HuH-7.5 (cell line): ENCODE measurements at regions not wholly inside any gene's neighbourhood (a gene's known extent, or its start where the extent isn't known, plus 50 kb on each side); places are given as distances from the start of the nearest gene placed in this dataset.
"Not testable (repeated sequence)": the region's sequence is repeated elsewhere in the genome, so short reads cannot be mapped to it uniquely, and the experiment has no call there.

Experiments used
- DNase-seq: peaks from one replicate; pipeline ENCODE4 v3.0.0; 2011; ENCODE audit warnings: low spot score

DNA sequence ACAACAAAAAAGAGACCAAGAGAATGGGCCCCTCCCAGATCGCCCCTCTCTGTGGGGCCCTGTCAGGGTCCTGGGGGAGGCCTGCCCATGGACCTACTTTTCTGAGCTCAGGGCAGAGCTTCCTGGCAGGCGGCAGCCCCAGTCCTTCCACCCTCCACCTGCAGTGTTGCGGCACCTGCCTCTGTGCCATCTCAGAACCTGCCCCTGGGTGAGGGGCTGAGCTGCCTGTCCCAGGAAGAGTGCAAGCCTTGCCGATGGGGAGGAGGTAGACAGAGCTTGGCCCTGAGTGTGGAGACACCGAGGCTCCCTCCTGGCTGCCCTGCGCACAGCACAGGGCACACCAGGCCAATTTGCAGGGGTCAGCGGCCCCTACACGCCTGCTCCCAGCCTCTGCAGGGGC lies 67.5 kb downstream of the UNCX start:
- DNase-seq, result no peak

DNA sequence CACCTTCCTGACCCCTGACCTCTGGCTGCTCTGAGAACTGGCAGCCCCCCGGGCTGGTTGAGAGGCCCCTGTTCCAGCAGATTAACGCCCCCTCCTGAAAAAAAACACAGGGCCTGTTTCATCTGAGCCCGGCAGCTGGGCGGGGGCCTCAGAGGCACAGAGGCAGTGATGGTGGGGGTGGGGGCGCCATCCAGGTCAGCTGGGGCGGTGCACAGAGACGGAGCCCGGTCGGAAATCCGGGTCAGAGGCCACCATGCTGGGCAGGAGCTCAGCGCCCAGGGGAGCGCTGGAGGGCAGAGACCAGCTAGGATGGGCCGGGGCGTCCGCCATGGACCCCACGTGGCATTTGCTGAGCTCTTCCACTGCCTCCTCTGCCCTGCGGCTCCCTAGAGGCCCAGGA lies 68.0 kb downstream of the UNCX start:
- DNase-seq, result no peak

GRCh38 chr7:1301054-1301881 lies 68.6 kb downstream of the UNCX start:
- no peak for DNase-seq

DNA sequence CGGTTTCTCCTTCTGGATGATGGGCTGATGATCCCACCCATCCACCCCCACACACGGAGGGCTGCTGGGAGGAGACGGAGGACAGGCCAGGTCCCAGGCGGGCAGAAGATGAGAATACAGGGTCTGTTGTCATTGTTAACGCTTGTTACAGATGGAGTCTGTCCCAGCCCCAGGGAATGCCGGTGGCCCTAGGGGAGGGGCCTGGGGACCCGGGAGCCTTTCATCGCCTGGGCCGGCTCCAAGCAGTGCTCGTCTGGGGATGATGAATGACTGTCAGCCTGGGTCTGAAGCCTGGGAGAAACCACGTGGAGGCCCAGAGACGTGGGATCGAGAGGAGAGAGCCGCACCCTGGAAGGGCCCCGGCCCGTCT lies 69.2 kb downstream of the UNCX start:
- DNase-seq, result no peak

- DNase-seq, result no peak
Measured at GRCh38 chr7:1302936-1303335, 70.3 kb downstream of the UNCX start.

DNA sequence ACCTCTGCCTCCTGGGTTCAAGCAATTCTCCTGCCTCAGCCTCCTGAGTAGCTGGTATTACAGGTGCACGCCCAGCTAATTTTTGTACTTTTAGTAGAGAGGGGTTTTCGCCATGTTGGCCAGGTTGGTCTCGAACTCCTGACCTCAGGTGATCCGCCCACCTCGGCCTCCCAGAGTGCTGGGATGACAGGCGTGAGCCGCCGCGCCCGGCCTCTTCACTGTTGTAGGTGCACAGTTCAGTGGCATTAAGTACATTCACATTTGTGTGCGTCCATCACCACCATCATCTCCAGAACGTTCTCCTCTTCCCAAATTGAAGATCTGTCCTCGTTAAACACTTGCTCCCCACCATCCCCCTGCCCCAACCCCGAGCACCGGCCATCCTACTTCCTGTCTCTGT lies 71.3 kb downstream of the UNCX start:
- DNase-seq, result not testable (repeated sequence)

DNA sequence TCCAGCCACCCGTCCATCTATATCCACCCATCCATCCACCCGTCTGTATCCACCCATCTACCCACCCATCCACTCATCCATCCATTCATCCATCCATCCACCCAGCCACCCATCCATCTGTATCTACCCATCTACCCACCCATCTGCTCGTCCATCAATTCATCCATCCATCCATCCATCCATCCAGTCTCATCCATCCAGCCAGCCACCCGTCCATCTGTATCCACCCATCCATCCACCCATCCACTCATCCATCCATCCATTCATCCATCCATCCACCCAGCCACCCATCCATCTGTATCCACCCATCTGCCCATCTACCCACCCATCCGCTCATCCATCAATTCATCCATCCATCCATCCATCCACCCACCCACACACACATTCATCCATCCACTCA lies 73.2 kb downstream of the UNCX start:
- no peak for DNase-seq

- DNase-seq, result no peak
Measured at GRCh38 chr7:1307828-1308227, 75.2 kb downstream of the UNCX start.

DNA sequence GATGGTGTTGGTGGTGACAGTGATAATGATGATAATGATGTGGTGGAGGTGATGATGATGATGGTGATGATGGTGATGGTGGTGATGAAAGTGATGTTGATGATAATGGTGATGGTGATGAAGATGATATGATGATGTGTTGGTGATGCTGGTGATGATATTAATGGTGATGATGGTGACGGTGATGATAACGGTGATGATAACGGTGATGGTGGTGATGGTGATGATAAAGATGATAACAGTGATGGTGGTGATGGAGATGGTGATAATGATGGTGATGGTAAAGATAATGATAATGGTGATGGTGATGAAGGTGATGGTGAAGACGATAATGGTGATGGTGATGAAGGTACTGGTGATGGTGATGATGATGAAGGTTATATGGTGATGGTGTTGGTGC lies 76.6 kb downstream of the UNCX start:
- no peak for DNase-seq

- no peak for DNase-seq
Measured at GRCh38 chr7:1309996-1310395, 77.3 kb downstream of the UNCX start.

GRCh38 chr7:1310936-1311335 lies 78.3 kb downstream of the UNCX start:
- no peak for DNase-seq

DNA sequence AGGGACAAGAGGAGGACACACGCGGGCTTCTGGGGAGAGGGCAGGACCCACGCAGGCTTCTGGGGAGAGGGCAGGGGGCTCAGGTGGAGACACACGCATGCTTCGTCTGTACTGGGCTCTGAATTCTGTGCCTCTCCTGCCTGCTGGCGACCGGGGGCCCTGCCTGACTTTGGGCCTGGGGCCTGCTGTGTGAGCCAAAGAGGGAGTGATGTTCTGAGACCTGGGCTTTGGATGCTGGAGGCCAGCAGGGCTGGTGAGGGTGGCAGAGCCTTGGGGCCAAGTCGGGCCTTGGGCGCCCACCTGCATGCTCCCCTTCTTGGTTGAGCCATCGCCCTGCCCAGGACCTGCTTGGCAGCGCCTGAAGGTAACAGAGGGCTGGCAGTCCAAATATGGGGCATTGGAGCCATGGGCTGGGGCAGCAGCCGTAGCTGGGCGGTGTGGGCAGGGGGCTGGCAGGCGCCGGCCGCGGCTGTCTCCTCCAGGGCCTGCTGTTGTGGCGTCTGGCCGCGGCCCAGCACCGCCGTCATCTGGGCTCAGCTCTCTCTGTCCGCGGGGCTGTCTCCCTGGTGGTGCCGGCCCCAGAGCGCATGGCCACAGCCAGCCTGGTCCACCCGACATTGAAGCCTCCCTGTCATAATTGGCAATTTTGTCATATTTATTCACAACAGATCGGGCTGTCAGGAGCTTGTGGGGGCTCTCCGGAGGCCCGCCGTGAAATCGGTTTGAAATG lies 78.9 kb downstream of the UNCX start:
- no peak for DNase-seq

GRCh38 chr7:1312136-1313070 lies 79.7 kb downstream of the UNCX start:
- DNase-seq, result no peak

DNA sequence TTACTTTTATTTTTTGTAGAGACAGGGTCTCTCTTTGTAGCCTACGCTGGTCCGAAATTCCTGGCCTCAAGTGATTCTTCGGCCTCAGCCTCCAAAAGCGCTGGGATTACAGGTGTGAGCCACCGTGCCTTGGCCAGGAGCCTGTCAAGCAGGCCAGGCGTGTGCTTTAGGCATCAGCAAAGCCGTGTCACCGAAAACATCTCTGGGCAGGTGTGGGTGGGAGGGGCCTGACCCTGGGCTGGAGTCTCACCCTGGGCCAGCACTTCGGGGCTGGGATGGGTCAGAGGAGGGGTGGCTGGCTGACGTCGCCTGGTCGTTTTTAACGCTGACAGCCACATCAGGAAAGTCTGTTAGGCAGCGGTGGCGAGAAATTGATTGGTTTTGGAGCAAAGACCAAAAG lies 80.9 kb downstream of the UNCX start:
- DNase-seq, result no peak

DNA sequence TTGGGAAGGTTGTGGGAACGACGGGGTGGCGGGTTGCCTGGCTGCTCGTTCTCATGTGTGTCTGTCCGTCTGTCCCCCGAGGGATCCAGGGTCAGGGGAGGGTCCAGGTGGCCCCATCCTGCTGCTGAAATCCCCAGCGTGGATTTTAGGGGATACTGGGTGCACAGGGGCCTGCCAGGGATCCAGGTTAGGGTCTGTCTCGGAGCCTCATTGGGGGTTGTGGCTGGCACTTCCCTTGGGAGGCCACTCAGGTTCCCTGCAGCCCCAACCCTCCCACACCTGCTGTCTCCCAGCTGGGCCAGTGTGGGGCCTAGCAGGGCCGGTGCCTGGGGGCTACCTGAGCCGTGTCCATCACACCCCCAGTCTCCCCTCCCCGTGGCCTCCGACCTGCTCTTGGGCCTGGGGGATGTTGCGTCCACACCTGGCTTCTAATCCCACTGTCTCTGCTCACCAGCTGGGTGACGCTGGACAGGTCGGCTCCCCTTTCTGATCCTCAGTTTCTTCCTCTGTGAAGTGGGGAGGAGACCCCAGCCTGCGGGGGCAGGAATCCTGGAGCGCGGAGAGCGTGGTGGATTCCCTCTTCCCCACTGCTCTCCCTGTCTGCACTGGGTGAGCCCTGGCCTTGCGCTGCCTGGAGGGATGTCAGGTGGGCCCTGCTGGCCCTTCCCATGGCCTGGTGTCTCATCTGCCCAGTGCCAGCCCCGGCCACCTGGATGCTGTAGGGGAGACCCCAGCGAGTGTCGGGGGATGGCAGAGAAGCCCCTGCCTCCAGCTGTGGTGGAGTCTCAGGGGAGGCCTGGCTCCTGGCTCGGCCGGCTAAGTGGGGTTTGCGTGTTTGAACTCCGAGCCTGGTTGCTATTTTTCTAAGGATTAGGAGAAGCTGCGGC lies 81.6 kb downstream of the UNCX start:
- no peak for DNase-seq

- DNase-seq, result no peak
Measured at GRCh38 chr7:1314908-1315450, 82.3 kb downstream of the UNCX start.

DNA sequence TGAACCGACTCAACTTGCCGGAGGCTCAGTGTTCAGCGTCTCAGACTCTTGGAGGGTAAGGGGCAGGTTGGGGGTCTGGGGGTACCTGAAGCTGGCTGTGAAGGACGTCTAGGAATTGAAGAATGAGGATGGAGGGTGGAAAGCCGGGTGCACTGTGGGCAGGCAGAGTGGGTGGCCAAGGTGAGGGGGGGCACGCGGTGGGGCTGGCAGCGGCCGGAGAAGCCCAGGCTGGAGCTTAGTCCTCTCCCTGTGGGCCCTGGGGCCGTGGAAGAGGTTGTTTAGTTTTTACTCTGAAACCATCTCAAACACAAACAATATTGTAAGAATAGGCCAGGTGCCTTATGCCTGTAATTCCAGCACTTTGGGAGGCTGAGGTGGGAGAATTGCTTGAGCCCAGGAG lies 83.4 kb downstream of the UNCX start:
- no peak for DNase-seq

DNA sequence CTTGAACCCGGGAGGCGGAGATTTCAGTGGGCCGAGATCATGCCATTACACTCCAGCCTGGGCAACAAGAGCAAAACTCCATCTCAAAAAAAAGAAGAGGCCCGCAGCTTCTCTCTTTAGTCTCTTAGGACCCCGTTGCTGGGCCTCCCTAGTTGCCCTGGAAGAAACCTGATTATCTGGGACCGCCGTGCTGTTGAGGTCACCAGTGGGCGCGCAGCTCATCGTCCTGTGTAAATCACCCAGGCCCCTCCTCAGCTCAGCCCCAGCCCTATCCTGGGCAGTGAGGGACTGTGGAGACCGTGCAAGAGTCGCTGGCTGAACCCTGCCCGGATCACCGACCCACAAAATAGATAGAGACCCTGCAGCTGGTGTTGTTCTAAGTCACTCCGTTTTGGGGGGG lies 85.0 kb downstream of the UNCX start:
- no peak for DNase-seq

DNA sequence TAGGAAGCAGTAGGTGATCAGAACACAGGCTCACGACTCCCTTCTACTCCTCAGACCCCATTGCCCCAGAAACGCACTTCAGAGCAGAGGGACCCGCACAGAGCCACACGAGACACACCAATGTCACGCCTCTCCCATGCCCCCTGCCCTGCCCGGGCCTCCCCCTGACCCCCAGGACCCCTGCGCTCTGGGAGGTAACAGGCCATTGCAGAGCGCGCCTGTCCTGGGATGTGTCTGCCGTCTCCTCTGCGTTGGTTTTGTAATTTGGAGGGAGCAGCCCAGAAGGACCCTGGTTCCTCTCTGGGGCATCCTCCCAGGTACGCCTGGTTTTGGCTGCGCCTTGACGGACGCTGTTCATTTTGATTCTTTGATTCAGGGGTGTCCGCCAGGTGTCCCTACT lies 85.4 kb downstream of the UNCX start:
- no peak for DNase-seq

GRCh38 chr7:1318661-1319060 lies 86.0 kb downstream of the UNCX start:
- no peak for DNase-seq

- DNase-seq, result no peak
Measured at GRCh38 chr7:1320616-1321240, 88.1 kb downstream of the UNCX start.
